A673 (cell line): ENCODE measurements at regions not wholly inside any gene's neighbourhood (a gene's known extent, or its start where the extent isn't known, plus 50 kb on each side); places are given as distances from the start of the nearest gene placed in this dataset.

Experiments used
- EZH2 ChIP-seq: fragments of 200-600 bp; sonication (generic); IDR thresholded peaks from 2 replicates; pipeline ENCODE4 v1.6.1; 2017; ENCODE audit warnings: borderline replicate concordance, low read depth, mild to moderate bottlenecking, mixed read lengths, antibody characterized with exemption, low read length; ENCODE audit not compliant: poor library complexity, severe bottlenecking
- TF ChIP-seq, protein P1 (sequence below): fragments of 300-800, 200-600 bp; sonication (generic); conservative IDR thresholded peaks from 2 replicates; pipeline ENCODE4 v1.5.1; 2017; ENCODE audit warnings: low read depth, mild to moderate bottlenecking, antibody characterized with exemption, low read length, moderate library complexity, mixed read lengths

DNA sequence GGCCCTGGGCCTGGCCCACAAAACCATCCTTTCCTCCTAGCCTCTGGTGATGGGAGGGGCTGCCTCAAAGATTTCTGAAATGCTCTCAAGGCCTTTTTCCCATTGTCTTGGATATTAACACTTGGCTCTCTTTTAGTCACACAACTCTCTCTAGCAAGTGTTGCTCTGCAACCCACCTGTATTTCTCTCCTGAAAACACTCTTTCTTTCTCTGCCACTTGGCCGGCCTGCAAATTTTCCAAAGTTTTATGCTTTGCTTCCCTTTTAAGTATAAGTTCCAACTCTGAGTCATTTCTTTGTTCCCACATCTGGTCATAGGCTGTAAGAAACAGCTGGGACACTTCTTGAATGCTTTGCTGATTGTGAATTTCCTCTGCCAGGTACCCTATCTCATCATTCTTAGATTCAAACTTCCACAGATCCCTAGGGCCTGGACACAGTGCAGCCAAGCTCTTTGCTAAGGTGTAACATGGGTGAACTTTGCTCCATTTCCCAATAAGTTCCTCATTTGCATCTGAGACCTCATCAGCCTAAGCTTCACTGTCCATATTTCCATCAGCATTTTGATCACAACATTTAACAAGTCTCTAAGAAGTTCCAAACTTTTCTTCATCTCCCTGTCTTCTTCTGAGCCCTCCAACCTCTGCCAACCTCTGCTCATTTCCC, 93.8 kb downstream of the TRIM29 start:
- TF ChIP-seq, protein P1, sequence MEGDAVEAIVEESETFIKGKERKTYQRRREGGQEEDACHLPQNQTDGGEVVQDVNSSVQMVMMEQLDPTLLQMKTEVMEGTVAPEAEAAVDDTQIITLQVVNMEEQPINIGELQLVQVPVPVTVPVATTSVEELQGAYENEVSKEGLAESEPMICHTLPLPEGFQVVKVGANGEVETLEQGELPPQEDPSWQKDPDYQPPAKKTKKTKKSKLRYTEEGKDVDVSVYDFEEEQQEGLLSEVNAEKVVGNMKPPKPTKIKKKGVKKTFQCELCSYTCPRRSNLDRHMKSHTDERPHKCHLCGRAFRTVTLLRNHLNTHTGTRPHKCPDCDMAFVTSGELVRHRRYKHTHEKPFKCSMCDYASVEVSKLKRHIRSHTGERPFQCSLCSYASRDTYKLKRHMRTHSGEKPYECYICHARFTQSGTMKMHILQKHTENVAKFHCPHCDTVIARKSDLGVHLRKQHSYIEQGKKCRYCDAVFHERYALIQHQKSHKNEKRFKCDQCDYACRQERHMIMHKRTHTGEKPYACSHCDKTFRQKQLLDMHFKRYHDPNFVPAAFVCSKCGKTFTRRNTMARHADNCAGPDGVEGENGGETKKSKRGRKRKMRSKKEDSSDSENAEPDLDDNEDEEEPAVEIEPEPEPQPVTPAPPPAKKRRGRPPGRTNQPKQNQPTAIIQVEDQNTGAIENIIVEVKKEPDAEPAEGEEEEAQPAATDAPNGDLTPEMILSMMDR = no peak
- no peak for TF ChIP-seq EZH2
